Body of pancreas (tissue), 4 donors: ENCODE measurements at regions not wholly inside any gene's neighbourhood (a gene's known extent, or its start where the extent isn't known, plus 50 kb on each side); places are given as distances from the start of the nearest gene placed in this dataset.

Source experiments
- POLR2A ChIP-seq, 3 donors: fragments of 450-650 bp; IDR thresholded peaks; one replicate each; pipeline ENCODE4 v1.6.1; 2016; ENCODE audit warnings: antibody characterized with exemption in 3 of 3, mild to moderate bottlenecking in 2 of 3
- TF ChIP-seq, protein P1 (sequence below), 7 experiments: fragments of 450-650 bp in 4 of 7; fragments of 200-600 bp in 3 of 7; sonication (generic) in 3 of 7; IDR thresholded peaks; one replicate each; pipeline ENCODE4 v1.5.1; 2016 to 2019; ENCODE audit warnings: antibody characterized with exemption in 7 of 7

DNA sequence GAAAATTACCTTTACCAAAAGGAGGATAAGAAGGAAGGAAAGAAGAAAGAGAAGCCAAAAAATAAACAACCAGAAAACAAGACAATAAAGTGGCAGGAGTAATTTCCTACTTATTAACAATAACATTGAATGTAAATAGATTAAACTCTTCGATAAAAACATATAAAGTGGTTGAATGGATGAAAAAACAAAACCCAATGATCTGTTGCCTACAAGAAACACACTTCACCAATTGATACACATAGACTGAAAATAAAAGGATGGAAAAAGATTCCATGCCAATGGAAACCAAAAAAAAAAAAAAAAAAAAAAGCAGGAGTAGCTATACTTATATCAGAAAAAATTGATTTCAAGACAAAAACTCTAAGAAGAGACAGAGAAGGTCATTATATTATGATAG is 518.9 kb downstream of the BCKDHB start:
- TF ChIP-seq, protein P1, sequence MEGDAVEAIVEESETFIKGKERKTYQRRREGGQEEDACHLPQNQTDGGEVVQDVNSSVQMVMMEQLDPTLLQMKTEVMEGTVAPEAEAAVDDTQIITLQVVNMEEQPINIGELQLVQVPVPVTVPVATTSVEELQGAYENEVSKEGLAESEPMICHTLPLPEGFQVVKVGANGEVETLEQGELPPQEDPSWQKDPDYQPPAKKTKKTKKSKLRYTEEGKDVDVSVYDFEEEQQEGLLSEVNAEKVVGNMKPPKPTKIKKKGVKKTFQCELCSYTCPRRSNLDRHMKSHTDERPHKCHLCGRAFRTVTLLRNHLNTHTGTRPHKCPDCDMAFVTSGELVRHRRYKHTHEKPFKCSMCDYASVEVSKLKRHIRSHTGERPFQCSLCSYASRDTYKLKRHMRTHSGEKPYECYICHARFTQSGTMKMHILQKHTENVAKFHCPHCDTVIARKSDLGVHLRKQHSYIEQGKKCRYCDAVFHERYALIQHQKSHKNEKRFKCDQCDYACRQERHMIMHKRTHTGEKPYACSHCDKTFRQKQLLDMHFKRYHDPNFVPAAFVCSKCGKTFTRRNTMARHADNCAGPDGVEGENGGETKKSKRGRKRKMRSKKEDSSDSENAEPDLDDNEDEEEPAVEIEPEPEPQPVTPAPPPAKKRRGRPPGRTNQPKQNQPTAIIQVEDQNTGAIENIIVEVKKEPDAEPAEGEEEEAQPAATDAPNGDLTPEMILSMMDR (IDR thresholded peaks at IDR 0.05) = no peak
- no peak for TF ChIP-seq POLR2A (IDR thresholded peaks at IDR 0.05)
